ENCODE measurements at regions not wholly inside any gene's neighbourhood (a gene's known extent, or its start where the extent isn't known, plus 50 kb on each side); places are given as distances from the start of the nearest gene placed in this dataset.
"Not testable (repeated sequence)": the region's sequence is repeated elsewhere in the genome, so short reads cannot be mapped to it uniquely, and the experiment has no call there.

- DNase-seq = no peak
- Histone ChIP-seq H3K27ac (no peak overlapping the region), H3K4me3 (no peak overlapping the region), H3K27me3 (no peaks in the 10 kb centered on the region), H3K4me1 (no peaks in the 10 kb centered on the region), H3K9me3 (no peaks in the 10 kb centered on the region), H3K36me3 (replicated peaks in 1 of 2; ENCODE audit: insufficient read depth in 1 of 2, low read depth in 2 of 2) (no peaks in the 10 kb centered on the region)
- WGBS, 2 donors = 54 to 58% methylated on average over 3 of the region's 3 CpGs
- intact Hi-C loops (cut with DNase I) = no loop called here
- TF ChIP-seq, protein P1, sequence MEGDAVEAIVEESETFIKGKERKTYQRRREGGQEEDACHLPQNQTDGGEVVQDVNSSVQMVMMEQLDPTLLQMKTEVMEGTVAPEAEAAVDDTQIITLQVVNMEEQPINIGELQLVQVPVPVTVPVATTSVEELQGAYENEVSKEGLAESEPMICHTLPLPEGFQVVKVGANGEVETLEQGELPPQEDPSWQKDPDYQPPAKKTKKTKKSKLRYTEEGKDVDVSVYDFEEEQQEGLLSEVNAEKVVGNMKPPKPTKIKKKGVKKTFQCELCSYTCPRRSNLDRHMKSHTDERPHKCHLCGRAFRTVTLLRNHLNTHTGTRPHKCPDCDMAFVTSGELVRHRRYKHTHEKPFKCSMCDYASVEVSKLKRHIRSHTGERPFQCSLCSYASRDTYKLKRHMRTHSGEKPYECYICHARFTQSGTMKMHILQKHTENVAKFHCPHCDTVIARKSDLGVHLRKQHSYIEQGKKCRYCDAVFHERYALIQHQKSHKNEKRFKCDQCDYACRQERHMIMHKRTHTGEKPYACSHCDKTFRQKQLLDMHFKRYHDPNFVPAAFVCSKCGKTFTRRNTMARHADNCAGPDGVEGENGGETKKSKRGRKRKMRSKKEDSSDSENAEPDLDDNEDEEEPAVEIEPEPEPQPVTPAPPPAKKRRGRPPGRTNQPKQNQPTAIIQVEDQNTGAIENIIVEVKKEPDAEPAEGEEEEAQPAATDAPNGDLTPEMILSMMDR (IDR thresholded peaks at IDR 0.05) = no peak
- no peak for ATAC-seq
Observed at GRCh38 chr2:220753486-220753885, 818.6 kb downstream of the EPHA4 start.

GRCh38 chr2:220756653-220757052, 815.5 kb downstream of the EPHA4 start:
- DNase-seq (no peak), ATAC-seq (no peak)
- Histone ChIP-seq H3K4me1 (no peaks in the 10 kb centered on the region), H3K27ac (no peak overlapping the region), H3K4me3 (no peak overlapping the region), H3K27me3 (no peaks in the 10 kb centered on the region), H3K36me3 (replicated peaks in 1 of 2; ENCODE audit: insufficient read depth in 1 of 2, low read depth in 2 of 2) (no peaks in the 10 kb centered on the region), H3K9me3 (no peaks in the 10 kb centered on the region)
- 64 to 68% methylated on average over 6 of the region's 6 CpGs for WGBS, 2 donors
- intact Hi-C loops (cut with DNase I) = no loop called here
- TF ChIP-seq, protein P1 (IDR thresholded peaks at IDR 0.05) = no peak
- TF ChIP-seq POLR2A (IDR thresholded peaks at IDR 0.05) = no peak

DNA sequence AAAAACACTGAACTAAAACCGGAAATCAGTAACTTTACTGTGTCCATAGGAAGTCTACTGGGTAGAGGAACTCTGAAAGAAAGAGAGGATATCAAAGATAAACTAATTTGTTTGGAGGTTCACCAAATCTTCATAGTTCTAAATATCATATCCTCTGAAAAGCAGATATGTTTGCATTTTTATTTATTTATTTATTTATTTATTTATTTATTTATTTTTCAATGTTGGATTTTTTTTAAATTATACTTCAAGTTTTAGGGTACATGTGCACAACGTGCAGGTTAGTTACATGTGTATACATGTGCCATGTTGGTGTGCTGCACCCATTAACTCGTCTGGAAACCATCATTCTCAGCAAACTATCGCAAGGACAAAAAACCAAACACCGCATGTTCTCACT, 813.7 kb downstream of the EPHA4 start:
- H3K27me3 ChIP-seq; intact Hi-C loops (cut with DNase I); H3K4me1 ChIP-seq; H3K36me3 ChIP-seq (replicated peaks in 1 of 2; ENCODE audit: insufficient read depth in 1 of 2, low read depth in 2 of 2); H3K4me3 ChIP-seq; H3K9me3 ChIP-seq; DNase-seq; ATAC-seq; H3K27ac ChIP-seq: not testable (repeated sequence)
- WGBS, 2 donors = 72 to 74% methylated on average over 5 of the region's 5 CpGs

DNA sequence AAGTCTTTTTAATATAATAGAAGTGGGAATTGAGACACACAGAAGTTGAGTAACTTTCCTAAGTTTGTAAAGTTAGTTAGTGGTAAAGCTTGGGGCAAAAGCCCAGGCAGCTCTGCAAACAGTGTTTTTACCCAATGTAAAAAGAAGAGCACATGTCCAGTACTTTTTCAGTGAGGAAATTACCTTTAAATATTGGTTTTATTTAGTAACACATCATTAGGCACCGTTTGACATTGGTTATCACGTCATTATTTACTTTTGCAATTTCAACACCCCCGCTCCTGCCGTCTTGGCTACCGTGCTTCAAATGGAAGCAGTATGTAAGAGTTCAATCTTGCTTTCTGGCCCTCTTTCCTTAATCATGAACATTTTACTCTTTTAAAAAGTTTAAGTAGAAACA, 807.9 kb downstream of the EPHA4 start:
- Histone ChIP-seq H3K9me3 (peaks cover 0 to 2% (median 0%) of the 10 kb centered on the region in 3 donors), H3K4me3 (no peak overlapping the region), H3K27me3 (no peaks in the 10 kb centered on the region), H3K4me1 (no peaks in the 10 kb centered on the region), H3K27ac (no peak overlapping the region), H3K36me3 (replicated peaks in 1 of 2; ENCODE audit: insufficient read depth in 1 of 2, low read depth in 2 of 2) (no peaks in the 10 kb centered on the region)
- DNase-seq = no peak
- intact Hi-C loops (cut with DNase I) = no loop called here
- 32 to 42% methylated on average over 5 of the region's 5 CpGs for WGBS, 2 donors
- TF ChIP-seq, protein P1 (IDR thresholded peaks at IDR 0.05) = no peak
- no peak for TF ChIP-seq POLR2A (IDR thresholded peaks at IDR 0.05)
- ATAC-seq = no peak

DNA sequence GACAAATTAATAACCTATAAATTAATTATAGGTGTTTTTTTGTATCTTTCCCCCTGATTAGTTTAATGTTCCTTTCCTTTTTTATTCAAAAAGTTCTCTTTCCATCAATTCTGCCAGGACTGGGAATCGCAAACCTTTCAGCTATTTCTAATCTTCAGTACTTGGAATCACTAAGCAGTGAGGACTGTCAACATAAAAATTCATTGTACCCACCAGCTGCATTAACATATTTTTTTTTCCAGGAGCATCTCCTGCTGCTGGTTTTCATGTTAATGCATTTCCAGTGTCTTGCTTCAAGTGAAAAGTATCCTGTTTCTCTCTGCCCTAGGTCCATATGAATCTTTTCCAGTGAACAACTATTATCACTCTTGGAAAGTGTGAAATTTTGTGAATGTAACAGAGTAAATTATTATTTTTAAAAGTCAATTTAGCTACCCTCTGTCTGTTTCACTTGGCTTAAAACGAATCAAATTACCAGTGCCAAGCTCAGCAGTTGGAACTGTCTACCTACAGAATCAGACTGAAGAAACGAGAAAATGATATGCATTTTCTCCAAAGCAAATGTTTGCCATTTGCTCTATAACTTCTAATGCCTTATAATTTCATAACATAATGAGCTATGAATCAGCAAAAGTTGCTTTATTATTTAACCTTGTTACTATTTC, 804.4 kb downstream of the EPHA4 start:
- no peaks in the 10 kb centered on the region for H3K27me3 ChIP-seq

More for the DNA sequence above, 804.4 kb downstream of the EPHA4 start:
- no peak for TF ChIP-seq POLR2A (IDR thresholded peaks at IDR 0.05)
- TF ChIP-seq, protein P1 (IDR thresholded peaks at IDR 0.05) = no peak
- WGBS, 2 donors = 39 to 46% methylated on average over 3 of the region's 3 CpGs
- no peaks in the 10 kb centered on the region for H3K4me1 ChIP-seq
- H3K36me3 ChIP-seq (replicated peaks in 1 of 2; ENCODE audit: insufficient read depth in 1 of 2, low read depth in 2 of 2) = no peaks in the 10 kb centered on the region
- no peak for ATAC-seq
- H3K9me3 ChIP-seq = peaks cover 0 to 2% (median 0%) of the 10 kb centered on the region in 3 donors
- no peak overlapping the region for H3K4me3 ChIP-seq
- DNase-seq = no peak
- intact Hi-C loops (cut with DNase I) = no loop called here
- H3K27ac ChIP-seq = no peak overlapping the region

All from body of pancreas (tissue), 4 donors.